ENCODE measurements at regions not wholly inside any gene's neighbourhood (a gene's known extent, or its start where the extent isn't known, plus 50 kb on each side); places are given as distances from the start of the nearest gene placed in this dataset.

DNA sequence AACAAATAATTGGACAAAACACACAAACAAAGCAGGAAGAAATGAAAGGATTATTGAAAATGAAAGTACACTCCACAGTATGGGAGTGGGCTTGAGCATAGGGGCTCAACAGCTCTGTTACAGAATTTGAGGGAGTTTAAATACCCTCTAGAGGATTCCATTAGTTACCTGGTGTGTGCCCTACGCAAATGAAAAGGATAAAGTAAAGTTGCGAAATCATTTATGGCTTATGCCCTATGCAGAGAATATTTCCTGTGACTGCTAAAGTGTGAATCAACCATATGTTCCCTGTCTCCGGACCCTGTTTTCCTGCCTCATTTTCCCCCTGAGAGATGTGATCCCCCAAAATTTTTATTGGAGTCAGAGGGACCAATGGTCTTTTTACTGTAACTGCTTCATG, 634.6 kb upstream of the CNTNAP2 start:
- H2AFZ ChIP-seq = no peak overlapping the region
- H3K4me3 ChIP-seq = no peak overlapping the region
- H3K36me3 ChIP-seq (replicated peaks; ENCODE audit: insufficient read depth, low read depth) = no peaks in the 10 kb centered on the region
- H4K20me1 ChIP-seq (ENCODE audit: insufficient read depth, poor library complexity, severe bottlenecking) = no peaks in the 10 kb centered on the region
- H3K4me1 ChIP-seq (ENCODE audit: insufficient read depth) = no peaks in the 10 kb centered on the region
- H3K79me2 ChIP-seq = no peaks in the 10 kb centered on the region
- no peak for DNase-seq (ENCODE audit: low spot score)
- no peaks in the 10 kb centered on the region for H3K9me3 ChIP-seq (ENCODE audit: low read depth)
- no peak overlapping the region for H3K27ac ChIP-seq
- no peaks in the 10 kb centered on the region for H3K27me3 ChIP-seq
- no peak for TF ChIP-seq EZH2phosphoT487 (IDR thresholded peaks at IDR 0.05; ENCODE audit: low read depth, severe bottlenecking, unreplicated experiment)
- TF ChIP-seq CTCF (IDR thresholded peaks at IDR 0.05; ENCODE audit: poor library complexity) = no peak
- TF ChIP-seq EZH2 (IDR thresholded peaks at IDR 0.05; ENCODE audit: borderline replicate concordance) = no peak
- no peaks in the 10 kb centered on the region for H3K9me2 ChIP-seq (replicated peaks; ENCODE audit: insufficient read depth)
- 77% methylated on average over 3 of the region's 3 CpGs for WGBS (ENCODE audit: low lambda C conversion rate, missing lambda C conversion rate)
- no peak overlapping the region for H3K4me2 ChIP-seq

- TF ChIP-seq EZH2 (IDR thresholded peaks at IDR 0.05; ENCODE audit: borderline replicate concordance) = no peak
- TF ChIP-seq CTCF (IDR thresholded peaks at IDR 0.05; ENCODE audit: poor library complexity) = no peak
- TF ChIP-seq EZH2phosphoT487 (IDR thresholded peaks at IDR 0.05; ENCODE audit: low read depth, severe bottlenecking, unreplicated experiment) = no peak
- Histone ChIP-seq H3K9me2 (replicated peaks; ENCODE audit: insufficient read depth) (no peaks in the 10 kb centered on the region), H3K36me3 (replicated peaks; ENCODE audit: insufficient read depth, low read depth) (no peaks in the 10 kb centered on the region), H3K4me3 (no peak overlapping the region), H3K27me3 (no peaks in the 10 kb centered on the region), H3K79me2 (no peaks in the 10 kb centered on the region), H4K20me1 (ENCODE audit: insufficient read depth, poor library complexity, severe bottlenecking) (no peaks in the 10 kb centered on the region), H3K27ac (no peak overlapping the region), H3K4me2 (no peak overlapping the region), H2AFZ (no peak overlapping the region), H3K9me3 (ENCODE audit: low read depth) (no peaks in the 10 kb centered on the region), H3K4me1 (ENCODE audit: insufficient read depth) (no peaks in the 10 kb centered on the region)
- DNase-seq (ENCODE audit: low spot score) = no peak
- WGBS (ENCODE audit: low lambda C conversion rate, missing lambda C conversion rate) = 77% methylated on average over 3 of the region's 3 CpGs
Observed at GRCh38 chr7:145478541-145478940, 638.1 kb upstream of the CNTNAP2 start.

DNA sequence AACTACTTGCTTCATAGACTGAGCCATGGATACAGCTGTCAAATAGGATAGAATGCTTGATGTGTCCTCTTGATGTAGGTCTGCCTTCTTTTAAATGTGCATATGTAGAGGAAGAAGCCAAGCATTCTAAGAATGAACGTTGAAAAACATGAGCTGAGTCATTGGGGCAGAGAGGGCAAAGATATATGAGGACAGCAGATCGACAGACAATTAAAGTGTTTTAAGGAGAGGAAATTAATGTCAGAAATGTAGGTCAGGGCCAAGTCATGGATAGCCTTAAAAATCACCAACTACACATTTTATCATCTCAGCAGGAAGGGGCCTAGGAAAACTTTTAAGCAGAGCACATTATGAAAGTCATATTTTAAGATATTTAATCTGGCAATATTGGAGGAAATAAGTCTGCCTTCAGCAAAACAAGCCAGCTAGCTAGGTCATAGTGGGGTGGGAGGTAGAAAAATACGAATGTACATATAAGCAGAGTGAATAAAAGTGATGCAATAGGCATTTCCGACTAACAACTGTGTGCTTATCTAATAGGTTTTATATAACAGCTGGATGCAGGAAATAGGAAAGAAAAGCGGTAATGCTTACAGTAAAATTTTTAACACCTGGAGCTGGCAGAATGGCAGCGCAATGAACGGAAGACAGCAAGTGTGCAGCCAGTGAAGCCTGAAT, 638.3 kb upstream of the TPK1 start:
- Histone ChIP-seq H3K4me3 (no peak overlapping the region), H4K20me1 (ENCODE audit: insufficient read depth, poor library complexity, severe bottlenecking) (no peaks in the 10 kb centered on the region), H3K27me3 (no peaks in the 10 kb centered on the region), H2AFZ (no peak overlapping the region), H3K79me2 (no peaks in the 10 kb centered on the region), H3K4me2 (no peak overlapping the region), H3K9me3 (ENCODE audit: low read depth) (no peaks in the 10 kb centered on the region), H3K4me1 (ENCODE audit: insufficient read depth) (no peaks in the 10 kb centered on the region), H3K36me3 (replicated peaks; ENCODE audit: insufficient read depth, low read depth) (no peaks in the 10 kb centered on the region), H3K27ac (no peak overlapping the region), H3K9me2 (replicated peaks; ENCODE audit: insufficient read depth) (no peaks in the 10 kb centered on the region)
- 71% methylated on average over 7 of the region's 7 CpGs for WGBS (ENCODE audit: low lambda C conversion rate, missing lambda C conversion rate)
- no peak for TF ChIP-seq EZH2phosphoT487 (IDR thresholded peaks at IDR 0.05; ENCODE audit: low read depth, severe bottlenecking, unreplicated experiment)
- no peak for TF ChIP-seq EZH2 (IDR thresholded peaks at IDR 0.05; ENCODE audit: borderline replicate concordance)
- TF ChIP-seq CTCF (IDR thresholded peaks at IDR 0.05; ENCODE audit: poor library complexity) = no peak
- no peak for DNase-seq (ENCODE audit: low spot score)
